Ovary (tissue), 3 donors: ENCODE measurements at regions not wholly inside any gene's neighbourhood (a gene's known extent, or its start where the extent isn't known, plus 50 kb on each side); places are given as distances from the start of the nearest gene placed in this dataset.

Source experiments
- CTCF ChIP-seq, 3 donors: fragments of 450-650 bp in 2 of 3; fragments of 200-600 bp in 1 of 3; IDR thresholded peaks; one replicate each; pipeline versions ENCODE4 v1.5.1 to v1.8.0; 2016 to 2022; ENCODE audit warnings: antibody characterized with exemption in 3 of 3, mild to moderate bottlenecking in 1 of 3
- POLR2A ChIP-seq: fragments of 450-650 bp; IDR thresholded peaks from one replicate; pipeline ENCODE4 v1.6.1; 2017; ENCODE audit warnings: antibody characterized with exemption, mild to moderate bottlenecking, moderate library complexity
- donor health status: DM: no; HTN: no; CAD: no.

- TF ChIP-seq CTCF (IDR thresholded peaks at IDR 0.05) (no peak), POLR2A (no peak)
Measured at GRCh38 chr2:71976685-71977084, 171.0 kb downstream of the CYP26B1 start.
